Ascending aorta (tissue), 2 donors: ENCODE measurements at regions not wholly inside any gene's neighbourhood (a gene's known extent, or its start where the extent isn't known, plus 50 kb on each side); places are given as distances from the start of the nearest gene placed in this dataset.

Experiments used
- DNase-seq, 2 donors: peaks; one replicate each; pipeline ENCODE4 v3.0.0-alpha.2; 2019; ENCODE audit warnings: low spot score in 2 of 2
- H3K27ac ChIP-seq, 2 donors: fragments of 200-600 bp; sonication (generic); one replicate each; pipeline ENCODE4 v1.5.1; 2016 to 2017; ENCODE audit warnings: mild to moderate bottlenecking in 1 of 2
- H3K27me3 ChIP-seq: fragments of 200-600 bp; sonication (generic); one replicate; pipeline ENCODE4 v1.5.1; 2017
- H3K36me3 ChIP-seq, 2 donors: fragments of 200-600 bp; sonication (generic); one replicate each; pipeline ENCODE4 v1.5.1; 2016
- H3K4me1 ChIP-seq, 2 donors: fragments of 200-600 bp; sonication (generic); one replicate each; pipeline ENCODE4 v1.5.1; 2016 to 2017; ENCODE audit warnings: mild to moderate bottlenecking in 1 of 2
- H3K4me3 ChIP-seq, 2 donors: fragments of 200-600 bp; sonication (generic); one replicate each; pipeline ENCODE4 v1.5.1; 2016 to 2017; ENCODE audit warnings: mild to moderate bottlenecking in 1 of 2
- H3K9me3 ChIP-seq, 2 donors: fragments of 200-600 bp; sonication (generic); one replicate each; pipeline ENCODE4 v1.5.1; 2016
- intact Hi-C: fragments of 100-400 bp; cut with DNase I; formaldehyde crosslinking; loops from one replicate; pipeline ENCODE4 v1.15.1; 2023
- TF ChIP-seq, protein P1 (sequence below), 3 experiments: fragments of 200-600 bp in 2 of 3; fragments of 450-650 bp in 1 of 3; sonication (generic) in 2 of 3; IDR thresholded peaks; one replicate each; pipeline ENCODE4 v1.5.1; 2016 to 2019; ENCODE audit warnings: antibody characterized with exemption in 3 of 3, mild to moderate bottlenecking in 1 of 3, moderate library complexity in 1 of 3

DNA sequence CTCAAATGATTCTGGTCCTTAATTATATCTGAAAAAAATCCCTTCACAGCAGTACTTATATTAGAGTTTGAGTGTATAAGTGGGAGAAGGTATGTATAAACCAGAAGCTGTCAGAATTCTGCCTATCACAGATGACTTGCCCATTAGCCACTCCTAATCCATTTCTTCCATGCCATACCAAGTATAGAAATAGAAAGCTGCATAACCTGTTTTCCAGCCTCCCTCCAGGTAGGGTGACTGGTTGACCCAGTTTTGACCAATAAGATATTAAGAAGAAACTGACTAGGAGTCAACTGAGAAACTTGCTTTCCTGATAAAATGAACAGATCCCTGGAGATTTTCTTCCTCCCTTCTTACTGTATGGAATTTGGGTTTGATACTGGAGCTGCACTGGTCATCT is 112.2 kb upstream of the GRIK2 start:
- H3K9me3 ChIP-seq = no peaks in the 10 kb centered on the region
- H3K27ac ChIP-seq = no peak overlapping the region
- no peaks in the 10 kb centered on the region for H3K36me3 ChIP-seq
- no peak overlapping the region for H3K4me3 ChIP-seq
- no peak for DNase-seq
- TF ChIP-seq, protein P1, sequence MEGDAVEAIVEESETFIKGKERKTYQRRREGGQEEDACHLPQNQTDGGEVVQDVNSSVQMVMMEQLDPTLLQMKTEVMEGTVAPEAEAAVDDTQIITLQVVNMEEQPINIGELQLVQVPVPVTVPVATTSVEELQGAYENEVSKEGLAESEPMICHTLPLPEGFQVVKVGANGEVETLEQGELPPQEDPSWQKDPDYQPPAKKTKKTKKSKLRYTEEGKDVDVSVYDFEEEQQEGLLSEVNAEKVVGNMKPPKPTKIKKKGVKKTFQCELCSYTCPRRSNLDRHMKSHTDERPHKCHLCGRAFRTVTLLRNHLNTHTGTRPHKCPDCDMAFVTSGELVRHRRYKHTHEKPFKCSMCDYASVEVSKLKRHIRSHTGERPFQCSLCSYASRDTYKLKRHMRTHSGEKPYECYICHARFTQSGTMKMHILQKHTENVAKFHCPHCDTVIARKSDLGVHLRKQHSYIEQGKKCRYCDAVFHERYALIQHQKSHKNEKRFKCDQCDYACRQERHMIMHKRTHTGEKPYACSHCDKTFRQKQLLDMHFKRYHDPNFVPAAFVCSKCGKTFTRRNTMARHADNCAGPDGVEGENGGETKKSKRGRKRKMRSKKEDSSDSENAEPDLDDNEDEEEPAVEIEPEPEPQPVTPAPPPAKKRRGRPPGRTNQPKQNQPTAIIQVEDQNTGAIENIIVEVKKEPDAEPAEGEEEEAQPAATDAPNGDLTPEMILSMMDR (IDR thresholded peaks at IDR 0.05) = no peak
- no peaks in the 10 kb centered on the region for H3K4me1 ChIP-seq
- intact Hi-C loops = no loop called here
- H3K27me3 ChIP-seq = no peaks in the 10 kb centered on the region

DNA sequence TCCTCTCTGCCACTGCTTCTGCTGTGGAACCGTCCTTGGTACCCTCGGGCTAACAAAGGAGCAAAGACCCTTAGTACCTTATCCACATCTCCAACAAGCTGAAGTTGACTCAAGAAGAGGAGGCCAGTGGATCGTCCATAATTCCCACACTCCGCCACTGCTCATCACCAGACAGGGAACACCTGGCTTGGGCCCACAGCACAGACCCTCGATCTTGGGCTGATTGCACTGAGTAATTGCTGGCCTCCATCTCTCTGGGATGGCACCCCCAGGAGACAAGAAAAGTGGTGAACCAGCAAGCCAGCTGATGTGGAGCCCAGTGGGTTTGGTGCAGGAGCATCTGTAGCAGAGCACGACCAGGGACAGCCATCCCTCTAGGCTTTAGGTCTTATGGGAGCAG is 109.4 kb upstream of the GRIK2 start:
- TF ChIP-seq, protein P1 (IDR thresholded peaks at IDR 0.05) = no peak
- no peaks in the 10 kb centered on the region for H3K4me1 ChIP-seq
- no peaks in the 10 kb centered on the region for H3K9me3 ChIP-seq
- no peak overlapping the region for H3K27ac ChIP-seq
- H3K27me3 ChIP-seq = no peaks in the 10 kb centered on the region
- H3K4me3 ChIP-seq = no peak overlapping the region
- intact Hi-C loops = no loop called here
- no peak for DNase-seq
- H3K36me3 ChIP-seq = no peaks in the 10 kb centered on the region

DNA sequence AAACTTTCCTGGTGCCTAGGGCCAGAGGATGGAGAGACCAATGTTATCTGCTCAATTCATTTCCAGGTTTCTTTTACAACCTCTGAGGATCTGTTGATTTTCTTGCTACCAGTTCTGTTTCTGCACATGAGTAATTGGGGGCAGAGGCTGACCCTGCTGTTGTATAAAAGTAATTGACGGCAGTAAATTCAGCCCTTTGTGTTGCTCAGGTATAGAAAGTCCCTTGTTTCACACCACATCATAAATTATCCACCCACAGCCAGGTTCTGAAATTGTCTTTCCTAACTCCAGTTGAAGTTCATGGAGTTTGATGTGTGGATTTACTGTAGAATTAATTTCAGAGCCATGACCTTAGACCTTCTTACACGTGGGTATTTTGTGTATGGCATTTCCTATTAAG is 107.4 kb upstream of the GRIK2 start:
- no peaks in the 10 kb centered on the region for H3K4me1 ChIP-seq
- no peaks in the 10 kb centered on the region for H3K9me3 ChIP-seq
- no peak overlapping the region for H3K27ac ChIP-seq
- H3K36me3 ChIP-seq = no peaks in the 10 kb centered on the region
- intact Hi-C loops = no loop called here
- no peak overlapping the region for H3K4me3 ChIP-seq
- H3K27me3 ChIP-seq = no peaks in the 10 kb centered on the region
- TF ChIP-seq, protein P1 (IDR thresholded peaks at IDR 0.05) = no peak
- DNase-seq = no peak

DNA sequence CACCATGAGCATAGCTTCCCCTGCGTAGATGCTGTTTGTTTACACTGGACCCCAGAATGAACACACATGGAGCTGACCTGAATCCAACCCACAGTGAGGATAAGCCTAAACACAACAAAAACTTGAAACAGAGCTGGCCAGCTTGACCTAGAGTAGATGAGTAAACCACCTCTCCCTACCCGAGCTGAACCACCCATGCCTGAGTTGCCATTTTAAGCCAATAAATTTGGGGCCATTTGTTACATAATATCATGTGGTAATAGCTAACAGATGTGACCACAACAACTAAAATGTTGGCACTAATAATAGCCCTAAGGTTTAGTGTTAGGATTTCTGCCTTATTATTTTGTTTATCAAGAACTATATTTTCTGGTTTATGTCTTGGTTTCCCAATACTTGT is 103.2 kb upstream of the GRIK2 start:
- intact Hi-C loops = no loop called here
- Histone ChIP-seq H3K36me3 (no peaks in the 10 kb centered on the region), H3K27me3 (no peaks in the 10 kb centered on the region), H3K4me3 (no peak overlapping the region), H3K4me1 (no peaks in the 10 kb centered on the region), H3K9me3 (no peaks in the 10 kb centered on the region), H3K27ac (no peak overlapping the region)
- DNase-seq = no peak
- TF ChIP-seq, protein P1 (IDR thresholded peaks at IDR 0.05) = no peak

DNA sequence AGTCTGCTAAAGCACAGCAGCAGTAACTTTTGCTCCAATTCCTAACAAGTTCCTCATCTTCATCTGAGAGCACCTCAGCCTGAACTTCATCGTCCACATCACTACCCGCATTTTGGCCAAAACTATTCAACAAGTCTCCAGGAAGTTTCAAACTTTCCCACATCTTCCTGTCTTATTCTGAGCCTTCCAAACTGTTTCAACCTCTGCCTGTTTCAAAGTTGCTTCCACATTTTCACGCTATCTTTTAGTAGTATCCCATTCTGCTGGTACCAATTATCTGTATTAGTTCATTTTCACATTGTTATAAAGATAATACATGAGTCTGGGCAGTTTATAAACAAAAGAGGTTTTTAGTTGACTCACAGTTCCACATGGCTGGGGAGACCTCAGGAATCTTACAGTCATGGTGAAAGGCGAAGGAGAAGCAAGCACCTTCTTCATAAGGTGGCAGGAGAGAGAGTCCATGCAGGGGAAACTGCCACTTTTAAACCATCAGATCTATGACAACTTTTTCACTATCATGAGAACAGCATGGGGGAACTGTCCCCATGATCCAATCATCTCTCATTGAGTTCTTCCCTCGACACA is 99.4 kb upstream of the GRIK2 start:
- Histone ChIP-seq H3K27me3 (no peaks in the 10 kb centered on the region), H3K36me3 (no peaks in the 10 kb centered on the region), H3K4me3 (no peak overlapping the region), H3K9me3 (no peaks in the 10 kb centered on the region), H3K27ac (no peak overlapping the region), H3K4me1 (no peaks in the 10 kb centered on the region)
- intact Hi-C loops = no loop called here
- TF ChIP-seq, protein P1 (IDR thresholded peaks at IDR 0.05) = no peak
- no peak for DNase-seq

DNA sequence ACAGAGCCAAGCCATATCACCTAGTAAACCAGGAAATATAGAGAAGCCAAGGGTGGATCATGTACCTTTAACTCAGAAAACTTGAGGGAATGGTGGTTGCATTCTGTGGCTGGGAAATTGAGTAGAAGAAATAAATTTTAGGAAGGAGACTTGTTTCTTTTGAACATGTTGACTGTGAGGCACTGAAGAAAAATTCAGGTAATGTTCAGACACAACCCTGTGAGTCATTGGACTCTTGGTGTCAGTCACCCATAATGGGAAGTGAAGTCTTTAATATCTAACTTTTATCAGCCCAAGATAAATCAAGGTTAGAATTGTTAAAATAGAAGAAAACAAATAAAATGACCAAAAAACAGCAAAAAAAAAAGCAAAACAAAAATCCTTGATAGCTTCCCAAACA is 98.8 kb upstream of the GRIK2 start:
- intact Hi-C loops = no loop called here
- H3K36me3 ChIP-seq = no peaks in the 10 kb centered on the region

More for the DNA sequence above, 98.8 kb upstream of the GRIK2 start:
- Histone ChIP-seq H3K4me1 (no peaks in the 10 kb centered on the region), H3K27ac (no peak overlapping the region), H3K27me3 (no peaks in the 10 kb centered on the region), H3K9me3 (no peaks in the 10 kb centered on the region), H3K4me3 (no peak overlapping the region)
- TF ChIP-seq, protein P1 (IDR thresholded peaks at IDR 0.05) = no peak
- DNase-seq = no peak
